EH (cell line): ENCODE measurements at regions not wholly inside any gene's neighbourhood (a gene's known extent, or its start where the extent isn't known, plus 50 kb on each side); places are given as distances from the start of the nearest gene placed in this dataset.

Experiments
- DNase-seq: peaks from one replicate; pipeline ENCODE4 v3.0.0-alpha.2; 2015; ENCODE audit warnings: low read depth

- DNase-seq = no peak
Observed at GRCh38 chr6:22670605-22671004, 101.2 kb downstream of the HDGFL1 start.

- no peak for DNase-seq
Observed at GRCh38 chr6:22673474-22673873, 104.1 kb downstream of the HDGFL1 start.

DNA sequence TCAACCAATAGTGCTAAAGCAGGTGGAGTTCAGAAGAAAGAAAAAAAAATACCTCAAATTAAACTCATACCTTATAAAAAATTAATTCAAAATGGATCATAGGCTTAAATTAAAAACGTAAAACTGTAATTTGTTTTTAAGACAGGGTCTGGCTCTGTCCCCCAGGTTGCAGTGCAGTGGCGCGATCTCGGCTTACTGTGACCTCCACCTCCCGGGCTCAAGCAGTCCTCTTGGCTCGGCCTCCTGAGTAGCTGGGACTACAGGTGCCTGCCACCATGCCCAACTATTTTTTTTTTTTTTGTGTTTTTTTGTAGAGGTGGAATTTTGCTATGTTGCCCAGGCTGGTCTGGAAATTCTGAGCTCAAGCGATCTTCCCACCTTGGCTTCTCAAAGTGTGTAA lies 111.6 kb downstream of the HDGFL1 start:
- DNase-seq = no peak

DNA sequence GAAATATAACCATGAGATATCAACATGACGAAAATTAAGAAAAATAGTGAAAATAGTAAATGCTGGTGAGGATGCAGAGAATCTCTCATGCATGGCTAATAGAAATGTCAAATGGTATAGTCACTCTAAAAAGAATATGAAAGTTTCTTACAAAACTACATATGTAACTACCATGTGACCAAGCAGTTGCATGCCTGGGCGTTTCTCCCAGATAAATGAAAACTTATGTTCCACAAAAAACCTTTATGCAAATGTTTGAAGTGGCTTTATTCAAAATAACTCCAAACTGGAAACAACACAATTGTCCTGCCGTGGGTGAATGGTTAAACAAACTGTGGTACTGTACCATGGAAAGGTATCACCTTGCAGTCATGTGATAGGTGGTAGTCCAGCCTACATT lies 112.4 kb downstream of the HDGFL1 start:
- no peak for DNase-seq

DNA sequence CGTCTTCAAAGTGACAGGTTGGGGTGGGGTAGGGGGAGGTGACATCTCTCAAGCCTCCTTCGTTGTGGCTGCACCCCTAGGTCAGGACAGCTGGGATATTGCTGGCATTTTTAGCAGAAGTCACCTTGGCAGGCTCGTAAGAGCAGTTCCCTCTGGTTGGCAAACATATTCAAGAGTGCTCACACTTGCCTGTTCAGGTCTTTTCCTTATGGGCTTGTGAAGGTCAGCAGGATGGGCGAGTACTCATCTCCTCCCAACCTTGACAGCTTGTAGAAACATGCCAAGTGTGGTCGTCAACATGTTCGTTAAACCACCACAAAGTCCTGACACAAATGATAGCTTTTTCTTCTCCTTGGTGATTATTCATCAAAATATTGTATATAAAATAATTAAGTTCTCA lies 113.6 kb downstream of the HDGFL1 start:
- no peak for DNase-seq

DNA sequence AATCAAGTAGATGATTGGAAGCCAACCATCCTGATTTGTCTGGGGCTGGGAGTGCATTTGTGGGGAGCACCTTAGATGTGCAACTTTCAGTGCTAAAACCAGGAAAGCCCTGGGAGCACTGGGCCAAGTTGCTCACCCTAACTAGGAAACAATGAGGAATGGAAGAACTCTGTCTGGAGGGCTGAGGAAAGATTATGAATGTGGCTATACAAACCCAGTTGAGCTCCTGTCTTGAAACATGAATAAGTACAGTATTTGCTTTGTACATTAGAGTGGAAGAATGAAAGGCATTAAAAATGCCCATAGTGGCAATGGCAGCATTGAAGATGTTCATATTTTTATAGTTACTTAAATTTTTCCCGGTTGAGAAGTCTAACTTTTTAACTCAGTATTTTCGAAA lies 121.1 kb downstream of the HDGFL1 start:
- DNase-seq = no peak

DNA sequence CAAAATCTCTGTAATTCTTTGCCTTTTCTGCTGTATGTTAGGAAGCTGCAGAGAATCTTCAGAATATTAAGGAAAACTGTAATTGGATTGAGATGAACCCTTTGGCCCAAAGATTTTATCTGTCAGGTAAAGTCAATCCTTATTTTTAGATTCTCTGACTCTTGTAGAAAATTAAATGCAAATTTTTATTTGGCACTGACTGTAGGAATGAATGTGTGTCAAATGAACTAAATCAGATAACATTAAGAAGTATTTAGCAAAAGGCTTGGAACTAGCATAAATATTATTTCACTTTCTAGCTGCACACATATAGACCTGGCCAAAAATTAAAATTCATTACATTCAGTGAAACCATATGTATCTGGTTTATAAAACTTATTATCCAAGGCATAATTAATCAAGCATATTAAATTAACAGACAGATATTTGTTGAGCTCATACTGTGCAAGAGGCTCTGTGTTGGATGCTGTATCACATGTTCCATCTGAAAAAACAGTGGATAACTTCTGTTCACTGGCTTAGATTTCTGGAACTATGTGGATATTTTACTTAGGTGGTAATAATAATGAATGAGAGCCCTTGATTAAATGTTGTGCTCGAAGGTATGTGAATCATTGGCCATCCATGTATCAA lies 124.8 kb downstream of the HDGFL1 start:
- no peak for DNase-seq

GRCh38 chr6:22696481-22696880 lies 127.1 kb downstream of the HDGFL1 start:
- no peak for DNase-seq

GRCh38 chr6:22697306-22697705 lies 127.9 kb downstream of the HDGFL1 start:
- no peak for DNase-seq

DNA sequence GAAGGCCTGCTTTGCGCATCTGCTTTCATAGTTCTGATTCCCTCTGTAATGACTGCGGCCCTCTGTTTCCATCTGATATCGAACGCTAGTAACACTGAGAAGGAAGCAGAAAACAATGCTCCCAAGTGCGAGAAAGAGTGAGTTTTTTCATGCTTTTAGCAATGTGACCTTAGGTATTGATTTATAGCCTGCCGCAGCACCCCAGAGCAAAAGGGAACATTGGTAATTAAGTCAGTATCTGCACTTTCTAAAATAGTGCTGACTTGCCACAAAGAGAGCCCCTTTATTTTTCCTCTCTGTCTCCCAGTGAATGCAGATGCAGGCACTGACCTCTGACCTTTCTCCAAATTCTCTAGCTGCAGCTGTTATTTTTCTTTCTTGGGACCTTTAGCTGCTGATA lies 129.8 kb downstream of the HDGFL1 start:
- no peak for DNase-seq

GRCh38 chr6:22706651-22707050 lies 137.3 kb downstream of the HDGFL1 start:
- no peak for DNase-seq

GRCh38 chr6:22708469-22708868 lies 139.1 kb downstream of the HDGFL1 start:
- DNase-seq = no peak

- no peak for DNase-seq
Observed at GRCh38 chr6:22709803-22710202, 140.4 kb downstream of the HDGFL1 start.

- DNase-seq = no peak
Observed at GRCh38 chr6:22716721-22717120, 147.4 kb downstream of the HDGFL1 start.

GRCh38 chr6:22717915-22718314 lies 148.5 kb downstream of the HDGFL1 start:
- DNase-seq = no peak

DNA sequence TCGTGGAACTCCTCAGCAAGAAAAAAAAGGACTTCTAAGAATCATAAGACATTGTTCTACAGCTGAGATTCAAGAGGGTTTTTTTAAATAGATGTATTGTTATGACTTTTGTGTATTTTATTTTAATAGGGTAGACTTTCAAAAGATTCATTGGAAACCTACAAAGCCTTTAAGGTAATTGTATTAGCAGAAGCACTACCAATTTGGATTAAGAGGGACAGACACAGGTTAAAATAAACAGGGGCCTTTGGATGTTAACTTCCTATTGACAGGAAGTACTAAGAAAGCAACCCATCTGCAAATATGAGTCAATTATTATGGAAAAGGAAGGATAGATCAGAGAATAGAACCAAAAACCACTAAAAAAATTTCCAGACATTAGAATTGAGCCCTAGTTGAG lies 153.5 kb downstream of the HDGFL1 start:
- DNase-seq = no peak

- no peak for DNase-seq
Observed at GRCh38 chr6:22726966-22727365, 157.6 kb downstream of the HDGFL1 start.

GRCh38 chr6:22727710-22728109 lies 158.3 kb downstream of the HDGFL1 start:
- DNase-seq = no peak

- peak; percentile 40 for DNase-seq
Observed at GRCh38 chr6:22732176-22732970, 163.0 kb downstream of the HDGFL1 start.

DNA sequence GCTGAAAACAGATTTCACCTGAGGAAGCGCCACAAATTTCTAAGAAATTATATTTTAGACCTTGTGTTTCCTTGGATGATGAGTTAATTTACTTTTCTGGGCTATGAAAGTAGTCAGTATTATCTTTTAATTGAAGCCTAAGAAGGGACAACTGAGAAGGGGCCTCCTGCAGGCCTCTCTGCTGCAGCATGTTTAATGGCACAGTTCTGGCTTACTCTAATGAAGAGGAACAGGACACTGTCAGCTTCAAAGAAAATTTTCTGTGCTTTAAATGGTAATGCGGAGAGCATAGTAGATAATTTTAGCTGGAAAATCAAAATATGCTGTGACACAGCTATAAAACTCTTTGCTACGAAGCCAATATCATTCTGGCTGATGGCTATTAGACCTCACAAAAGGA lies 167.4 kb downstream of the HDGFL1 start:
- DNase-seq = no peak

DNA sequence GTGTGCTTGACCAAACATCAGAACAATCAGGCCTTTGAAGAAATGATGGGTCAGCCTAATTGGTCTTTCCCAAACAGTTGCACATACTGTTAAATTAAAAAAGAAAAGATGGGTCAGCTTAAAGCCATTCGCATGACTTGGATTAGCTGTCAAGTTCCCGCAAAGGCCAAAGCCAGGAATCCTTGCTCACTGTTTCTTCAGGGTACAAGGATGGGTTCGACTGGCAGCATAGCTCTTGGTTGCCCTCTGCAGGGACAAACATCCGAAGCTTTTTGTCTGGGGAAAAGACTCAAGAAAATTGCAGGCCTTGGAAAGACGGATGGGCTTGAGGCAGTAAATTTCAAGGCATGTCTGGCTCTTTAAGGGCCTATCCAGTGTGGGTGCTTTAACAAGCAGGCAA lies 168.0 kb downstream of the HDGFL1 start:
- peak; percentile 72 for DNase-seq

- DNase-seq = no peak
Observed at GRCh38 chr6:22738194-22738593, 168.8 kb downstream of the HDGFL1 start.

DNA sequence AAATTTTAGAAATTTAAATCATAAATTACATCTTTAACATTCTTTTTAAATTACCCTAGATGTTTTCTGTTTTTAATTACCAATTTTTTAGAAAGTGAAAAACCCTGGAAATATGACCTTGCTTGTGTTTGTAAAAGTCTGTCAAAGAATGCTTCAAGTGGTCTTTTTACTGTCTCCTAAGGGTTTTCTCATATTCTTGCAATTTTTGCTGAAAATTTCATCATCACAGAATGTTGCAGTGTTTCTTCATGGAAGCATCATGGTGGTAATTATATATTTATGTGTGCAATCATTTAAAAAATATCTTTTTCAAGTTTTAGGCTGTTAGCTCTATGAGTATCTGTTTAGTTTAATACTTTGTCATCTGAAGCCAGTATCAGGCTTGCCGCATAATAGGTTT lies 178.2 kb downstream of the HDGFL1 start:
- no peak for DNase-seq

- no peak for DNase-seq
Observed at GRCh38 chr6:22748681-22749080, 179.3 kb downstream of the HDGFL1 start.
